ENCODE measurements at regions not wholly inside any gene's neighbourhood (a gene's known extent, or its start where the extent isn't known, plus 50 kb on each side); places are given as distances from the start of the nearest gene placed in this dataset.
A peak's percentile ranks its signal among the peaks of the same experiment; 100 is the strongest.
"Not testable (repeated sequence)": the region's sequence is repeated elsewhere in the genome, so short reads cannot be mapped to it uniquely, and the experiment has no call there.

- Histone ChIP-seq H3K4me1 (ENCODE audit: insufficient read depth, low read length) (peaks cover 16% of the 10 kb centered on the region), H3K9me3 (ENCODE audit: control insufficient read depth, insufficient read depth, low read length) (no peaks in the 10 kb centered on the region), H3K9ac (ENCODE audit: low read depth, low read length) (no peak overlapping the region), H3K36me3 (ENCODE audit: insufficient read depth, low read length) (no peaks in the 10 kb centered on the region)
Observed at GRCh38 chr1:38488162-38488898, 371.2 kb downstream of the RRAGC start.

- Histone ChIP-seq H3K9me3 (ENCODE audit: control insufficient read depth, insufficient read depth, low read length) (no peaks in the 10 kb centered on the region), H3K36me3 (ENCODE audit: insufficient read depth, low read length) (no peaks in the 10 kb centered on the region), H3K9ac (ENCODE audit: low read depth, low read length) (no peak overlapping the region), H3K4me1 (ENCODE audit: insufficient read depth, low read length) (peaks cover 16% of the 10 kb centered on the region)
Observed at GRCh38 chr1:38487396-38487795, 372.2 kb downstream of the RRAGC start.

GRCh38 chr1:38486085-38486484, 373.5 kb downstream of the RRAGC start:
- H3K36me3 ChIP-seq (ENCODE audit: insufficient read depth, low read length), result no peaks in the 10 kb centered on the region

GRCh38 chr1:38481871-38482826, 377.4 kb downstream of the RRAGC start:
- H3K9me3 ChIP-seq (ENCODE audit: control insufficient read depth, insufficient read depth, low read length), result peaks cover 10% of the 10 kb centered on the region; the same call in 1 of the 2 replicates
- no peak overlapping the region for H3K9ac ChIP-seq (ENCODE audit: low read depth, low read length)
- H3K4me1 ChIP-seq (ENCODE audit: insufficient read depth, low read length), result peaks cover 15% of the 10 kb centered on the region
- no peaks in the 10 kb centered on the region for H3K36me3 ChIP-seq (ENCODE audit: insufficient read depth, low read length)

More at GRCh38 chr1:38486085-38486484, 373.5 kb downstream of the RRAGC start:
- Histone ChIP-seq H3K4me1 (ENCODE audit: insufficient read depth, low read length) (peaks cover 16% of the 10 kb centered on the region), H3K9me3 (ENCODE audit: control insufficient read depth, insufficient read depth, low read length) (no peaks in the 10 kb centered on the region), H3K9ac (ENCODE audit: low read depth, low read length) (no peak overlapping the region)

- not testable (repeated sequence) for H3K9ac ChIP-seq (ENCODE audit: low read depth, low read length); H3K9me3 ChIP-seq (ENCODE audit: control insufficient read depth, insufficient read depth, low read length); H3K36me3 ChIP-seq (ENCODE audit: insufficient read depth, low read length)
- peaks cover 14% of the 10 kb centered on the region for H3K4me1 ChIP-seq (ENCODE audit: insufficient read depth, low read length)
Observed at GRCh38 chr1:38479662-38480061, 379.9 kb downstream of the RRAGC start.

GRCh38 chr1:38477811-38478210, 381.8 kb downstream of the RRAGC start:
- no peak overlapping the region for H3K9ac ChIP-seq (ENCODE audit: low read depth, low read length)
- peaks cover 10% of the 10 kb centered on the region; the same call in 1 of the 2 replicates for H3K9me3 ChIP-seq (ENCODE audit: control insufficient read depth, insufficient read depth, low read length)
- peaks cover 17% of the 10 kb centered on the region for H3K4me1 ChIP-seq (ENCODE audit: insufficient read depth, low read length)
- no peaks in the 10 kb centered on the region for H3K36me3 ChIP-seq (ENCODE audit: insufficient read depth, low read length)

GRCh38 chr1:38476850-38477178, 382.8 kb downstream of the RRAGC start:
- peak overlapping the region; percentile 59; the same call in 1 of the 2 replicates for H3K9ac ChIP-seq (ENCODE audit: low read depth, low read length)
- H3K36me3 ChIP-seq (ENCODE audit: insufficient read depth, low read length), result no peaks in the 10 kb centered on the region
- peaks cover 17% of the 10 kb centered on the region for H3K4me1 ChIP-seq (ENCODE audit: insufficient read depth, low read length)

GRCh38 chr1:38476111-38476849, 383.3 kb downstream of the RRAGC start:
- Histone ChIP-seq H3K9ac (ENCODE audit: low read depth, low read length) (peak overlapping the region; percentile 59), H3K4me1 (ENCODE audit: insufficient read depth, low read length) (peaks cover 17% of the 10 kb centered on the region), H3K36me3 (ENCODE audit: insufficient read depth, low read length) (no peaks in the 10 kb centered on the region), H3K9me3 (ENCODE audit: control insufficient read depth, insufficient read depth, low read length) (peaks cover 10% of the 10 kb centered on the region; the same call in 1 of the 2 replicates)

More at GRCh38 chr1:38476850-38477178, 382.8 kb downstream of the RRAGC start:
- peaks cover 10% of the 10 kb centered on the region; the same call in 1 of the 2 replicates for H3K9me3 ChIP-seq (ENCODE audit: control insufficient read depth, insufficient read depth, low read length)

GRCh38 chr1:38475624-38476005, 384.0 kb downstream of the RRAGC start:
- Histone ChIP-seq H3K4me1 (ENCODE audit: insufficient read depth, low read length) (peaks cover 17% of the 10 kb centered on the region), H3K9ac (ENCODE audit: low read depth, low read length) (peak overlapping the region; percentile 59; the same call in 1 of the 2 replicates), H3K9me3 (ENCODE audit: control insufficient read depth, insufficient read depth, low read length) (peaks cover 10% of the 10 kb centered on the region; the same call in 1 of the 2 replicates), H3K36me3 (ENCODE audit: insufficient read depth, low read length) (no peaks in the 10 kb centered on the region)

GRCh38 chr1:38474738-38475623, 384.6 kb downstream of the RRAGC start:
- peaks cover 17% of the 10 kb centered on the region for H3K4me1 ChIP-seq (ENCODE audit: insufficient read depth, low read length)
- peaks cover 8% of the 10 kb centered on the region; the same call in 1 of the 2 replicates for H3K9me3 ChIP-seq (ENCODE audit: control insufficient read depth, insufficient read depth, low read length)
- H3K9ac ChIP-seq (ENCODE audit: low read depth, low read length), result peak overlapping the region; percentile 59; the same call in 1 of the 2 replicates

GRCh38 chr1:38466487-38466886, 393.1 kb downstream of the RRAGC start:
- no peaks in the 10 kb centered on the region for H3K36me3 ChIP-seq (ENCODE audit: insufficient read depth, low read length)
- H3K9me3 ChIP-seq (ENCODE audit: control insufficient read depth, insufficient read depth, low read length), result no peaks in the 10 kb centered on the region
- no peak overlapping the region for H3K9ac ChIP-seq (ENCODE audit: low read depth, low read length)

More at GRCh38 chr1:38474738-38475623, 384.6 kb downstream of the RRAGC start:
- H3K36me3 ChIP-seq (ENCODE audit: insufficient read depth, low read length), result no peaks in the 10 kb centered on the region

GRCh38 chr1:38465460-38465859, 394.1 kb downstream of the RRAGC start:
- Histone ChIP-seq H3K4me1 (ENCODE audit: insufficient read depth, low read length) (peaks cover 9% of the 10 kb centered on the region; the same call in 1 of the 2 replicates), H3K9me3 (ENCODE audit: control insufficient read depth, insufficient read depth, low read length) (no peaks in the 10 kb centered on the region), H3K36me3 (ENCODE audit: insufficient read depth, low read length) (no peaks in the 10 kb centered on the region)

More at GRCh38 chr1:38466487-38466886, 393.1 kb downstream of the RRAGC start:
- H3K4me1 ChIP-seq (ENCODE audit: insufficient read depth, low read length), result peaks cover 9% of the 10 kb centered on the region; the same call in 1 of the 2 replicates

GRCh38 chr1:38464071-38464661, 395.4 kb downstream of the RRAGC start:
- Histone ChIP-seq H3K4me1 (ENCODE audit: insufficient read depth, low read length) (peaks cover 9% of the 10 kb centered on the region; the same call in 1 of the 2 replicates), H3K9ac (ENCODE audit: low read depth, low read length) (no peak overlapping the region), H3K9me3 (ENCODE audit: control insufficient read depth, insufficient read depth, low read length) (no peaks in the 10 kb centered on the region), H3K36me3 (ENCODE audit: insufficient read depth, low read length) (no peaks in the 10 kb centered on the region)

More at GRCh38 chr1:38465460-38465859, 394.1 kb downstream of the RRAGC start:
- no peak overlapping the region; the same call in 1 of the 2 replicates for H3K9ac ChIP-seq (ENCODE audit: low read depth, low read length)

Data from ES-I3 (cell line).